Neural progenitor cell (in vitro differentiated cells): ENCODE measurements at regions not wholly inside any gene's neighbourhood (a gene's known extent, or its start where the extent isn't known, plus 50 kb on each side); places are given as distances from the start of the nearest gene placed in this dataset.
"Not testable (repeated sequence)": the region's sequence is repeated elsewhere in the genome, so short reads cannot be mapped to it uniquely, and the experiment has no call there.

Source experiments
- EZH2 ChIP-seq: fragments of 200-600 bp; sonication (generic); IDR thresholded peaks from 2 replicates; pipeline ENCODE4 v1.6.1; 2017; ENCODE audit warnings: antibody characterized with exemption, mild to moderate bottlenecking, moderate library complexity
- EZH2phosphoT487 ChIP-seq: fragments of 200-600 bp; sonication (generic); IDR thresholded peaks from 2 replicates; pipeline ENCODE4 v1.6.1; 2017; ENCODE audit warnings: antibody characterized with exemption
- TF ChIP-seq, protein P1 (sequence below): fragments of 200-600 bp; sonication (generic); IDR thresholded peaks from 2 replicates; pipeline ENCODE4 v1.5.1; 2017; ENCODE audit warnings: antibody characterized with exemption, mild to moderate bottlenecking

GRCh38 chr13:19109225-19109624, 72.4 kb downstream of the TUBA3C start:
- TF ChIP-seq, protein P1, sequence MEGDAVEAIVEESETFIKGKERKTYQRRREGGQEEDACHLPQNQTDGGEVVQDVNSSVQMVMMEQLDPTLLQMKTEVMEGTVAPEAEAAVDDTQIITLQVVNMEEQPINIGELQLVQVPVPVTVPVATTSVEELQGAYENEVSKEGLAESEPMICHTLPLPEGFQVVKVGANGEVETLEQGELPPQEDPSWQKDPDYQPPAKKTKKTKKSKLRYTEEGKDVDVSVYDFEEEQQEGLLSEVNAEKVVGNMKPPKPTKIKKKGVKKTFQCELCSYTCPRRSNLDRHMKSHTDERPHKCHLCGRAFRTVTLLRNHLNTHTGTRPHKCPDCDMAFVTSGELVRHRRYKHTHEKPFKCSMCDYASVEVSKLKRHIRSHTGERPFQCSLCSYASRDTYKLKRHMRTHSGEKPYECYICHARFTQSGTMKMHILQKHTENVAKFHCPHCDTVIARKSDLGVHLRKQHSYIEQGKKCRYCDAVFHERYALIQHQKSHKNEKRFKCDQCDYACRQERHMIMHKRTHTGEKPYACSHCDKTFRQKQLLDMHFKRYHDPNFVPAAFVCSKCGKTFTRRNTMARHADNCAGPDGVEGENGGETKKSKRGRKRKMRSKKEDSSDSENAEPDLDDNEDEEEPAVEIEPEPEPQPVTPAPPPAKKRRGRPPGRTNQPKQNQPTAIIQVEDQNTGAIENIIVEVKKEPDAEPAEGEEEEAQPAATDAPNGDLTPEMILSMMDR: not testable (repeated sequence)
- not testable (repeated sequence) for TF ChIP-seq EZH2phosphoT487, EZH2
